Urothelium cell line (cell line): ENCODE measurements at regions not wholly inside any gene's neighbourhood (a gene's known extent, or its start where the extent isn't known, plus 50 kb on each side); places are given as distances from the start of the nearest gene placed in this dataset.

Source experiments
- DNase-seq: peaks from one replicate; pipeline ENCODE4 v3.0.0; 2011; ENCODE audit warnings: low spot score, mixed read lengths
- FAIRE-seq: peaks from 2 replicates; lab custom pipeline; 2011; peaks lifted over from hg19 to GRCh38; lab: Jason Lieb, UNC

DNA sequence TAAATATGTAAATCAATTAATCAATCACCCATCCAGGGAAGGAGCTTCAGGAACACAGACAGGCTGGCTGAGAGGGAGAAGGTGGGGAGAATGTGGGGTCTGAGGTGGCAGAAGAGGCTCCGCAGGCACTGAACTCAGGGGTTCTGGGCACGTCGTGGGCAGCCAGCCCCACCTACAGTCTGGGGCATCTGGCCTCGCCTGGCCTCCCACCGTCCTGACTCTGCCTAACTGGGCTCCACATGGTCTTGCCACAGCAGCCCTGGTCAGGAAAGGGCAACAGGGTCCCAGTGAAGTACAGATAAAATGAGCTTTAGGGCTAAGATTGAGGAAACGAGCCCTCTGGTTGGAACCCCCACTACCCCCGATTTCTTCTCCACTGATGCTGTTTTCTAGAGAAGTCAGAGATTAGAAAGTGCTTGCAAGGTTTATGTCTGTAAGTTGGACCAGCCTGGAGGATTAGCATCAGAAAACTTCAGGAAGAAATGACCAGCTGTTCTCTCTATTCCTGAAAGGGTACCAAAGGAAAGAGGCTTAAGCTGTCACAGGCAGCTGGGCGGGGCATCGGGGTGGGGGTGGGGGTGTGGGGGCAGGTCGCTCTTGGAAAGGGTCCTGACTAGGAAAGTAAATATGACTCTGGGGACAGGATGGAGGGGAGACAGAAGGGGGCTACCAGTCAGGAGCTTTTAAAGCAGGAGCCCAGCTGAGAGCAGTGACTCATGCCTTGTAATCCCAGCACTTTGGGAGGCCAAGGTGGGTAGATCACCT, 261.7 kb downstream of the BUD13 start:
- DNase-seq = no peak
- no peak for FAIRE-seq

DNA sequence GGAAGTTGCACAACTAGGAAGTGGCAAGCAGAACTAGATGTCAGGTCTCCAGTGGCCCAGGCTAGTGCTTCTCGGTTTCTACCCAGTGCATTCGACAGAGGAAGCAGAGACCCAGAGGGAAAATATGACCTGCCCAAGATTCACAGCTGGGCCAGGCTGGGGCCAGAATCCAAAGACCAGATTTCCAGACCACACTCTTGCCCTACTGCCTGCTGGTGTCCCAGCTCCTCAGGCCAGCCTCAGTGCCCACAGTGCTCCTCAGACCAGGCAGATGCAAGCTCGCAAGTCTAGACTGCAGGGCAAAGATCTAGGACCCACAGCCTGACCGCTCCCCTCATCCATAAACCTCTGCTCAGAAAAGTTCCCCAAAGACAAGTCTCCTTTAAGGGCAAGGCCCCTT, 262.6 kb downstream of the BUD13 start:
- DNase-seq (no peak), FAIRE-seq (peak; percentile 27)

DNA sequence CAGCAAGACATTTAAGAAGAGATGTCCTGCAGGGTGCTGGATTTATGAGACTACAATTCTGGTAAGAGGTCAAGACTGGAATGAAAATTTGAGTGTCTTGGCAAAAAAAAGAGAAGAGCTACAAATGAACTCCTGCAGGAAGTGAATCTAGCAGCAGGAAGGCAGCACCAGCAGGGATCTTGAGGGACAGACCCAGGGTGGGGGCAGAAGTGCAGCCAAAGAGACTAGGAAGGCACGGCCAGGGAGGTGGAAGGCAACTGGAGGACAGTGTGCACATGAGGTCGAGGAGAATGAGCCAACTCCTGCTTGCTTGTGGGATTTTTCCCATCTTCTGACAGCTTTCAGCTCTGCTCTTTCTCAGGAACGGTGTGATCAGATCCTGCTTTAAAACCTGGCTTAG, 263.2 kb downstream of the BUD13 start:
- FAIRE-seq = no peak
- no peak for DNase-seq

DNA sequence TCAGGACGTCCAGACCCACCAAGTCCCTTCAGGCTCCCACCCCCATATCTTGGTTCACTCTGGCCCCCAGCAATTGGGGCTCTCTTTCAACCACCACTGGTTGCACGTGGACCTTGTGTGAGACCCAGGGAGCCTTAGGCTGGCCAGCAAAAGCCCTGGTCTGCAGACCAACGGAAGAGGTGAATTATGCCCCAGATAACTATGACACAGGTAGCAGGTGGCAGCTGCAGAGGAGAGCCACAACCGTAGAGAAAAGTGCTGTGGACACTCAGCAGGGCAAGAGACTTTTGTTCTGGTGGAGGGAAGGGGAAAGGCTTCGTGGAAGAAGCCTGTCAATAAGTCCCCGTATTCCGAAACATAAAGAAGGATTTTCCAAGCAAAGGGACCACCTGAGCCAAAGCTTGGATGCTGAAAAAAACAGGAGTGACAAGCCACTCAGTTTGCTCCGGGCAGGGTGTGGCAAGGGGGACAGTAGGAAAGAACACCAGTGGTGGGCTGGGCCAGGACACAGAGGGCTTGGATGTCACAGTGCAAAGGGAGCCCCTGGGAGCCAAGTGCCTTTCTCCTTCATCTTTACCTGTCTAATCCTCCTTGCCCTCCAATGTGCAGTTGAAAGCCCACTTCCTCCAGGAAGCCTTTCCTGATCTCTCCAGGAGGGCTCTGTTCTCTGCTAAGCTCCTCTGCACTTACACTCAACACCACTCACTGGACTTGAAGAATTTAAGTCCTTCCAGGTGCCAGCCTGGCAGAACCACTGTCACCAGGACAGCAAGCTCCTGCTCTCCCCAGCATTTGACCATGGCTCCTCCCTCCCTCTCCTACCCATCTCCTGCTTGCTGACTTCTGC, 264.7 kb downstream of the BUD13 start:
- FAIRE-seq (no peak), DNase-seq (no peak)

DNA sequence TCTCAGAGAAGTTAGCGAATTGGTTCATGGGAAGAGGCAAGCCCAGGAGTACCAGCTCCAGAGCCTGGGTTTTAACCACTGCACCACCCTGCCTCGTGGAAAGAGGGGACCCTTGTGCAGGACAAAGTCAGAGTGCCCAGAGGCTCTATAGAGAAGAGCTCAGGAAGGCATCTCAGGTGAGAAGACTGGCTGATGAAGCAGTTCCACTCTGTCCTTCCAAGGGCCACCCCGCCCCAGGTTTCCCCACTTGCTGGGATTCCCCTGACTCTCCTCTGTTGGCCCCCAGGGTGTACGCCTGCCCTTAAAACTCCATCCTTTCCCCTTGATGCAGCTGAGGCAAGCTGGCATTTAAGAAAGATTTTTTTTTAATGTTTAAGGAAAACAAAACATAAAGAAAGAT, 265.8 kb downstream of the BUD13 start:
- no peak for FAIRE-seq
- no peak for DNase-seq

DNA sequence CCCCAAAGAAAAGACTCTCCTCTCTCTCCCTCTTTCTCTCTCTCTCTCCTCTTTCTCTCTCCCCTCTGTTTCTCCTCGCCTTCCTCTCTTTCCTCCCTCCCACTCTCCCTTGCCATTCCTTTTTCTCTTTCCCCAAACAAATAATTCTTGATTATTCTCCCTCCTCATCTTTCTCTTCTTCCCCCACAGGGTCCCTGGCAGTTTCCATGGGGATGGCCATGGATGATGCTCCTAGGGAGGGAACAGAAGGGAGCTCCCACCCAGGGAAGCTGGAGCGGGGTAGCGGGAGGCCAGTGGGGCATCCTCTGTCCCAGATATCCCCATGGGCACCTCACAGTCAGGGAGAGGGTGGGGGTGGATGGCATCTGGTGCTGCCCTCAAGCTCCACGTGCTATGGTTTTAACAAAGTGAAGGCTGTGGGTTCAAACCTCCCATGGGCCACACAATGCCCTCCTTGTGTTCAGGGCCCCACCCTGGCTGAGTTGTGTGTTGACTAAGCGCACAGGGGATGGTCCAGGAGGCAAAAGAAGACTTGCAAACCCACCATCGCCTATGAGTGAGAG, 266.4 kb downstream of the BUD13 start:
- FAIRE-seq = peak; percentile 44
- peak; percentile 24 for DNase-seq

DNA sequence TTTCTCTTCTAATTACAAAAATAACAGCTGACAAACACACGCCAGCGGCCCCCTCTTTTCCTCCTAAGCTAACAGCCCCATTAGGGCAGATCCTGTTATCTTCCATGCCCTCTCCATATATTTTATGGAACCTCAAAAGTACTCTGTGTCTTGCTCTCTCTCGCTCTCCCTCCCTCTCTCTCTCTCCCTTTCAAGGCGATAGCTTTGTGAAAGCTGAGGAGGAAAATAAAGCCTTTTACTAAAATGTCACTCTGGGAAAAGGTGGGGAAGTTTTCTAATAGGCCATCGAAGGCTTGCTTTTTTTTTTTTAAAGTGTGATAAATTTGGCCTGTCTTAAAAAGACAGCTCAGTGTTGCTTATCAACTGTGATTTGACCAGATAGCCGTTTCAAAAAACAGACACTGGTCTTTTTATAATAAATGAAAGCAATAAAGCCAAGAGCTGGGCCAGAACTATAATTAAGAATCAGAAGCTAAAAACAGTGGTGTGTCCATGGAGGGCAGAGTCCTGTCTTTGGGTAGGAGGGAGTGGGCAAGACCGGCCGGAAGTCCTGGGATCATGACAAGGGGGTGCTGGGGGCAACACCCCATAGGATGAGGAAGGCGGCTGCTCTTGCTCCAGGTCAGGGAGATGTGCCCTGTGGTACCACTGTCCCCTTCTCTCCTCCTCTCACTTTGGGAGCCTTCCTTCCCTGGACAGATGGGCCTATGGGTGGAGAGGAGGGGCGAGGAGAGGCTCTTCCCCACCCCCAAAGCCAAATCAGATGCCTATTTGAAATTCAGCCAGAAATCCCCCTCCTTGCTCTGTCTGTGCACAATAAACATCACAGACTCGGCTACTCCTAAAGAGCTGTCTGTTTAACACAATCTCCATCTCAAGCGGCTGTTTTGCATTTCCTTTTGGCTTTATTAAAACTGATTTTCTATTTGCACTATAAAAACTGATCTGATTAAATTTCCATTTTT, 267.2 kb downstream of the BUD13 start:
- FAIRE-seq (no peak), DNase-seq (no peak)

DNA sequence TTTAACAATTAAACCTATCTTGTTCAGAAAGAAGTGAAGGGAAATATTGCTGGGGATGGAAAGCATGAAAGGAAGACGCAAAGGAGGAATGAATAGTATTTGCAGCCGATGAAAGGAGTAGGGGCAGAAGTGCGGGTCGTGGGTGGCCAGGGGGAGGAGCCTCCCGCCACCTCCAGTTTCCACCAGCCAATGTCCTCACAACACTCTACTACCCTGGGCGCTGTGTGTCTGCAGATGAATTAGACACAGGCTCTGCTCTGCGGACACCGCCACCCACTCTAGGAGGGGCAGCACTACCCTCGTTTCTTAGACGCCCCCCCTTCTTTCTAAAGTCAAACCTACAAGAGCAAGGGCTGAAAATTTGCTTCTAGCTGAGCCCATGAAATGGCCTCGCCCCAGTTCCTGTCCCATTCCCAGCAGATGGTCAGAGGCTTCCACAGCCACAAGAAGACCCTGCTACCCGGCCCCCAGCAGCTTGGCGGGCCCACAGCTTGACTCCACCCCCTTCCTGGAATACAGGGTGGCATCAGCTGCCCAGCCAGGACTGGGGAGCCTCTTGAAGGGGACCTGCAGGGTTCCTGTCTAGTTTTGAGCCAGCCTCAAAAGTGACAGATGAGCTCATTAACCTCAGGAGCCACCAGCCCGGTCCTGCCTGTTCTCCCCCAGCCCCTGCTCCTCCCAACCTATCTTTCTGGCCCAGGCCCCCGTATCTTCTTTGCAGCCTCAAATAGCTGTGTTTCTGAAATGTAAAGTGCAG, 268.1 kb downstream of the BUD13 start:
- no peak for DNase-seq
- FAIRE-seq = no peak

DNA sequence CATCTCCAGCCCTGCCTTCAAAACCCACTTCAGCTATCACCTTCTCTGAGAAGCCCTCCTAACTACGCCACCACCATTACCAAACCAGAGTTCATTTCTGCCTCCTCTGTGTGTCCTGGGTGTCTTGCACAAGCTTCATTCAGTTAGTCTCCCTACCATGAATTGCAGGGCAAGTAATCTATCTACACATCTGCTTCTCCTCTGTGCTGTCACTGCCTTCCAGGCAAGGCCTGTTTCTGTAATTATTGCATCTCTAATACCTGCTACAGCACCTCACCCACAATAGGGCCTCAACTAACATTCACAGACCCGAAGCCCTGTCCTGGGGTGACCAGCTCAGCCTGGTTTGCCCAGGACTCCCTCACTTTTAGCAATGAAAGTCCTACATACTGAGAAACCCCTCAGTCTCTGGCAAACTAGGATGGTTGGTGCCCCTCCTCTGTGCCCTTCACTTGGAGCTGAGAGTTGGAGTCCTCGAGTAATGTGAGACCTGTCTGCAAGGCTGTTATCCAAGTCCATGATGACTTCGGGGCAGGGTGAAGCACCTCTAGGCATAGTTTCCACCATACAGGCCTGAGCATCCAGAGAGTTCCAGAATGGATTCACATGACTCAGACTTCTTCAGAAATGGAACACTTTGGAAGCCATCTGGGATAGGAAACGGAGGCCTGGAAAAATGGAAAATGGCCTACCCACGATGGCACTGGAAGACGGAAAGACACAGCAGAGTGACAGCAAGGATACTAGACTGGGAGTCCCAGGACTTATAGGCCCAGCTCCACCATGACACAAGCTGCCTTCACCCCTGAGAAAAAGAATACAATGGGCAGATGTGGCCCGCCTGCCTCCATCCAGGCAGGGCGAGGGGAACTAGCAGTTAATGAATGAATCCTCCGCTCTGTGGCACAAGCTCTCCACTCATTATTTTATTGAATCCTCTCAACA, 269.3 kb downstream of the BUD13 start:
- DNase-seq (no peak), FAIRE-seq (peak; percentile 50)

DNA sequence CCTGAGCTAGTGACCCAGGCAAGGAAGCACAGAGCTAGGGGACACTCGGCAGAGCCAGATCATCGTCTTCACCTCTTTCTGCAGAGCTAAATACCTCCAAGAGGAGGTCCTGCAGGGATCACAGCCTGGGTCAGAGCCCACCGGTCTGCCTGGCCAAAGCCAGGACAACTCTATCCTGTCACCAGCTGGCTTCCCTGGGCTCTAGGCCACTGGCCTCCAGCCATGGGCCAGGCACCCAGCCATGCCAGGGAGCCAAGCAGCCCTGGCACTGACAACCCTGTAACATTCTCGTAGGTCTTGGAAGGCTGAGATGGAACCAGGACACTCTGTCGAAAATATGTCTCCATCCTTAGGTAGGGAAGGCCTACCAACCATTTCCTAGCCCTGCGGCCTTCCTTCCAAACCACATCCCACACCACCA, 270.1 kb downstream of the BUD13 start:
- no peak for FAIRE-seq

DNA sequence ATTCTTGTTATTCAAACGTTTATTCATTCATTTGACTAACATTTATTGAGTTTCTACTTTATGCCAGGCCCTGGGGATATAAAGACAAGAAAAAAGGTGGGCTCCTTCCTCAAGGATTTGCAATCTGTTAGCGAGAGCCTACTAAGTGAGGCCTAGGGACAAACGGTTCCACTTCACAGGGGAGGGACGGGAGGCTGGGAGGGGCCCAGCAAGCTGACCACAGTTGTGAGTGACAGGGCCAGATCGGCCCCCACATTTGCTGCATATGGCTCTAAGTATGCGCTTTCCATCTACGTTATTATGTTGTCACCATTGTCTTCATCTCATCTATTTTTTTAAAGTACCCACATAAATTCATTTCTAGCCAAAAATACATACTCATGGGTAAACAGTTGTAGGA, 271.1 kb downstream of the BUD13 start:
- no peak for DNase-seq
- FAIRE-seq = no peak

More for the DNA sequence above, 270.1 kb downstream of the BUD13 start:
- DNase-seq = no peak

DNA sequence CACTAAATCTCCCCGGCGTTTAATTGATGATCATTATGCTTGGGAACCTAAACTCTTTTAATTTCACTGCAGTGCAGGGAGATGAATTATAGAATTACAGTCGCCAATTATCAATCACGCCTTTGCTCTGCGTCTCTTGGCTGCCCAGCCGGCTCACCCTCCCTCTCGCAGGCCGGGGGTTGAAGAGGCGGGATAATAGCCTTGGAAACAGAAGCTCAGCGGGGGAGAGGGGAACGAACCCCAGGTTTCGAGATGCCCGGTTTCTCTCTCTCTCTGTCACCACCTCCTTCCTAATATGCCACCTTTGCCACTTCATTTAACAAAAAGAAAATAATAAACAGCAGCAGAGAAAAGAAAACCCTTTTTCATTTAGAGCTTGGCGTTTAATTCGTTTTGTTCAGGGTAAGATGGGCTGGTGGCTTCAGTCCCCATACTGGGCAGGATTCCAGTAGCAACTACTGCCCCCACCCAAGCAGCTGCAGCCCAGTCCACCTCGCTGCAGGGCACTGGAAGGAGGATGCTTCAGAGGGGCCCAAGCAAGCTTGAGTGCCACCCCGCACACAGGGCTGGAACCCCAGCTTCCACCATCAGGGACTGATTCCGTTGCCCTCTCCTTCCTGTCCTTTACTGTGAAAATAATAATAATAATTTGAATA, 271.7 kb downstream of the BUD13 start:
- DNase-seq (no peak), FAIRE-seq (no peak)

DNA sequence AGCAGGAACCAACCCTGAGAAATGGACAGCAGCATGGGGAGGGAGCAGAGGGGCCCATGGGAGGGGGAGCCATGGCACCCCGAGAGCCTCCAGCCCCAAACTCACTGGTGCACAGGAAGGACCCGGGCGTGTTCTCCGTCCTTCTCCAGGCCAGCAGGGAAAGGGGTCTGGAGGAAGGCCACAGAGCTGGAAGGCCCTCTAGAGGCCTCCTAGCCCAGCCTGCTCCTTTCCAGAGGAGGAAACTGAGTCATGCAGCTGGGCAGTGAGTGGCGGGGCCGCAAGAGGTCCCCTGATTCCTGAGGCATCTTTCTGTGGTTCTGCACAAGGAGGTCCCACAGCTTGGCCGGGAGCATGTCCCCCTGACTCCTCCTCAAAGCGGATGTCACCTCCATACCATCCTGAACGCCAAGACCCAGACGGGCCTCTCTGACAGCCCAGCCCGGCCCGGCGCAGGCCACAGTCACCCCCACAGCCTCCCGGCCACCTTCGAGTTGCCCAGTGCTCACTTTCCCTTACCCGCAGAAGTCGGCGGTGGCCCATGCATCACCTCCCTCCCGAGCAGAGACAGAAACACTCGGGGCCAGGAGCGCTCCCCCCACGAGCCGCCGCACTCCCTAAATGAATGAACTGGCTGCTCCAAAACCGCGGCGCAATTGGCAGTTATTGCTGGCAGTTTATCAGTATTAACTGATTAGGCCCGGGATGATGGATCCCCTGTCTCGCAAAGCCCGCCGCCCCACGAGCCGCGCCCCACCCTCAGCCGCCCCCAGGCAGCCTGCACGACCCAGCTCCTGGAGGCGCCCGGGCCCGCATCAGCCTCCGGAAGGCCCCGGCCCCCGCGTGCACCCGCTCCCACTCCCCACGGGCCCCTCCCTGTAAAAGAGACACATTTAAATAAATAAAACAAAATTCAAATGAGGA, 272.5 kb downstream of the BUD13 start:
- FAIRE-seq (no peak), DNase-seq (no peak)

DNA sequence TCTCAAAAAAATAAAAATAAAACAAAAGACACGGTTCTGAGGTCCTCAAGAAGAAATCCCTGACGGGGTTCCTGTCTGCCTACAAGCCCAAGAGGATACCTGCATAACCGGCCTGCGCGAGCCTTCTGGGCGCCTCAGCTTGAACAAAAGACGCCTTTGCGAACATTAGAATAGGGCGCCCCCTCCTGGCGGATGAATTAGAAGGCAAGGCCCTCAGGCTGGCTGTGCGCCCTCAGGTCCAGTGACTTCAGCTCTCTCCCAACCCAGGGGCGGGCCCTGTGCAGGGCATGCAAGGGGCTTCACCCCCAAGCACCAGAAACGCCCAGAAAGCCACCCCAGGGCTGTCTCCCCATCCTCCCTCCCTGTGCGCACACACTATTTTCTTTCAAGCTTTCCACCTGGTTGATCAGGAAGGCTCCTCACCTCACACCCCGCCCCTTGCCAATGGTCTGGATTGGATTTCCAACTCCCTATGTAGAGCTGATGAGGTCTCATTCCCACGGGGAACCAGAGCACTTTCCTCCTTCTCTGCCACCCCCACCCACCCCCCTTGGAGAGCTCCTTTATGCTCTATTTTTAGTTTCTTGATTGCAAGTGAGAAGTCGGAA, 273.3 kb downstream of the BUD13 start:
- no peak for FAIRE-seq
- DNase-seq = peak; percentile 83

DNA sequence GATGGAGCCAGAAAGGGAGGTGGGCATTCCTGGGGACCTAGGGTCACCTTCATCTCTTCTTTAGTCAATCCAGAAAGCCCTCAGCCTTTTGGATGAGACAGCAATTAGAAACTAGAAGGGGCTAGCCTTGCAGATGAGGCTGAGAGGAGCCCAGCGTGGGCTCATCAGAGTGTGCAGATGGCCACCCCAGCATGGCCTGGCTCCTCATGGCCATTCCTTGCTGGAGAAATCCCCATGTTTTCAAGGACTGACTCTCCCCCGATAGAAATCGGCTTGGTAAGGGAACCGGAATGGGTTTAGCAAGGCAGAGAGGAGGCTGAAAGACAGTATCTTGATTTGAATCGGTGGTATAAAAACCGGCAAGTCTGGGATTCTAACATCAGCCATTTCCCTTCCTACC, 274.6 kb downstream of the BUD13 start:
- DNase-seq = no peak
- no peak for FAIRE-seq

DNA sequence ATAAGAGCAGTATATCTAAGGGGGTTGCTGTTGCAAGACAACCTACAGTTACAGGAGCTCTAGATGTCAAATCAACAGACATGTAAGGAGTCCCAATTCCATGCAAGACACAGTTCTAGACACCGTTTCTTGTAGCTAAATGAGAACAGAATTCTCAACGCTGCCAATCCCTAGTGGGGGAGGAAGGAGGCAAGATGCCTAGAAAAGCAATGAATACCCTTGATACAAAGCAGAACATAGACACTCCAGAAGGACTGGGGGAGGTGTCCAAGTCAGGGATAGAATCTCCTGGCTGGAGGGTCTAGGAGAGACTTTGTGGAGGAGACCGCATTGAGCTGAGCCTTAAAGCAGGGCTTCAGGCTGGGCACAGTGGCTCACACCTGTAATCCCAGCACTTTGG, 280.2 kb downstream of the BUD13 start:
- DNase-seq (no peak), FAIRE-seq (no peak)

DNA sequence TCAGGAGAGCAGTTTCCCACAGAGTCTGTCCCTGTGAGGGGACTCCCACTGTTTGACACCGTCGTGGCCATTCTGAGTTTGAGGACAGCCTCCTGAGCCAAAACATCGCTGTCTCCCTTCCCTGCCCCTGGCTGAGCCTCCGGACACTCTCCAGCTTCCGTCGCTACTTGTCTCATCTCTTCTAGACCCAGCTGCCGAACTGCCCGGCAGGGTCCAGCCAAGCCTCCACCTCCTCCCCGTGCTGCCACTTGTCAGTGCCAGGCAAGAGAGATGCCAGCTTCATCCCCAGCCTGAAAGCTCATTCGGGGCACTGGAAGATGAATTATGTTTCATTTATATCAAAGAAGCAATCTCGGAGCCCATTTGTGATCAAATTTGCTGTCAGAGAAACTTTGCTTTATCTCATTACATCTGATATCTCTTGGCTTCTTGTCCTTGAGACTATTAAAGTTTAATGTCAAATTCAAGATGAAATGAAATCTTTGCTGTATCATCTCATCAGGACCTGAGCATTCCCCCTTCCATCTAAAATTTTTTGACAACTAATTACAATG, 283.9 kb downstream of the BUD13 start:
- DNase-seq = no peak
- FAIRE-seq = no peak
